ENCODE measurements at regions not wholly inside any gene's neighbourhood (a gene's known extent, or its start where the extent isn't known, plus 50 kb on each side); places are given as distances from the start of the nearest gene placed in this dataset.

DNA sequence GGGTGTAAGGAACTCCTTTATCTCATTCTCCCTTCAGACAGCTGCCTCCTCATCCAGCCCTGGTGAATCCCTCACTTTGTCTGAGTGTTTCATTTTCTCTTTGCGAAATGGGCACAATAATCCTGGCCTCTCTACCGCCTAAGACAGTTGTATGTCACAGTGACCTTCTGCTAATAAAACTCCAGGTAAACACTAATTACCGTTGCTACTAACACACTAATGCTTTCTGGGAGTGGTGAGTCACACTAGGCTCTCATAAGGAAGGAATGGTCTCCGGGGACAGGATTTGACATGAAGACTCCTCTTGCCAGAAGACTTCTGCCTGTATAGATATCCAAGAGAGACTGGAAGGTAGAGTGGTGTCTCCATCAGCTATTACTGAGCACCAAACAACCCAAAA lies 71.7 kb upstream of the SNRK start:
- TF ChIP-seq, protein P1, sequence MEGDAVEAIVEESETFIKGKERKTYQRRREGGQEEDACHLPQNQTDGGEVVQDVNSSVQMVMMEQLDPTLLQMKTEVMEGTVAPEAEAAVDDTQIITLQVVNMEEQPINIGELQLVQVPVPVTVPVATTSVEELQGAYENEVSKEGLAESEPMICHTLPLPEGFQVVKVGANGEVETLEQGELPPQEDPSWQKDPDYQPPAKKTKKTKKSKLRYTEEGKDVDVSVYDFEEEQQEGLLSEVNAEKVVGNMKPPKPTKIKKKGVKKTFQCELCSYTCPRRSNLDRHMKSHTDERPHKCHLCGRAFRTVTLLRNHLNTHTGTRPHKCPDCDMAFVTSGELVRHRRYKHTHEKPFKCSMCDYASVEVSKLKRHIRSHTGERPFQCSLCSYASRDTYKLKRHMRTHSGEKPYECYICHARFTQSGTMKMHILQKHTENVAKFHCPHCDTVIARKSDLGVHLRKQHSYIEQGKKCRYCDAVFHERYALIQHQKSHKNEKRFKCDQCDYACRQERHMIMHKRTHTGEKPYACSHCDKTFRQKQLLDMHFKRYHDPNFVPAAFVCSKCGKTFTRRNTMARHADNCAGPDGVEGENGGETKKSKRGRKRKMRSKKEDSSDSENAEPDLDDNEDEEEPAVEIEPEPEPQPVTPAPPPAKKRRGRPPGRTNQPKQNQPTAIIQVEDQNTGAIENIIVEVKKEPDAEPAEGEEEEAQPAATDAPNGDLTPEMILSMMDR (conservative IDR thresholded peaks at IDR 0.05; ENCODE audit: low read depth, low read length) = no peak
- no peak for TF ChIP-seq EZH2 (IDR thresholded peaks at IDR 0.05; ENCODE audit: borderline replicate concordance, low read depth, low read length, poor library complexity, severe bottlenecking)

All from A673 (cell line).